ENCODE measurements at regions not wholly inside any gene's neighbourhood (a gene's known extent, or its start where the extent isn't known, plus 50 kb on each side); places are given as distances from the start of the nearest gene placed in this dataset.

GRCh38 chr4:175385797-175386196 lies 426.3 kb downstream of the GPM6A start:
- Histone ChIP-seq H2BK20ac (ENCODE audit: low read length) (no peak overlapping the region), H3K4me3 (ENCODE audit: extremely low read depth in 1 of 4, insufficient read depth in 2 of 4, low read depth in 3 of 4, low read length in 4 of 4) (no peak overlapping the region), H3K79me1 (ENCODE audit: low read depth, low read length) (no peaks in the 10 kb centered on the region), H3K9ac (replicated peaks in 1 of 4; ENCODE audit: extremely low read depth in 1 of 4, low read depth in 3 of 4, low read length in 3 of 4) (no peak overlapping the region), H4K91ac (replicated peaks; ENCODE audit: insufficient read length, low read length) (no peak overlapping the region), H3K4ac (replicated peaks; ENCODE audit: insufficient read length, low read depth, low read length) (no peak overlapping the region), H4K20me1 (replicated peaks in 1 of 2; ENCODE audit: control insufficient read depth in 1 of 2, insufficient read depth in 2 of 2, low read length in 2 of 2) (no peaks in the 10 kb centered on the region), H2BK120ac (replicated peaks; ENCODE audit: low read depth, low read length) (no peak overlapping the region), H2BK5ac (ENCODE audit: low read depth, low read length) (no peak overlapping the region), H3K56ac (replicated peaks; ENCODE audit: insufficient read length, low read depth, low read length) (no peak overlapping the region), H4K5ac (ENCODE audit: insufficient read length, low read depth, low read length) (no peak overlapping the region), H3K27ac (ENCODE audit: low read depth, low read length) (no peak overlapping the region), H3K27me3 (replicated peaks in 1 of 4; ENCODE audit: control insufficient read depth in 3 of 4, extremely low read depth in 1 of 4, insufficient read depth in 3 of 4, low read length in 3 of 4) (no peaks in the 10 kb centered on the region), H3K23me2 (ENCODE audit: low read depth, low read length) (no peaks in the 10 kb centered on the region), H3K36me3 (ENCODE audit: control insufficient read depth in 2 of 4, insufficient read depth in 4 of 4, low read length in 3 of 4) (no peaks in the 10 kb centered on the region), H3K14ac (ENCODE audit: insufficient read length) (no peak overlapping the region), H3K4me1 (replicated peaks in 1 of 4; ENCODE audit: control insufficient read depth in 3 of 4, insufficient read depth in 4 of 4, low read length in 3 of 4) (peaks cover 0 to 6% (median 2%) of the 10 kb centered on the region in 4 experiments; a peak in 6 of 7 replicates), H3K9me3 (ENCODE audit: insufficient read depth in 2 of 2, low read depth in 1 of 2, low read length in 1 of 2) (no peaks in the 10 kb centered on the region), H3K79me2 (ENCODE audit: control insufficient read depth in 1 of 2, insufficient read depth in 2 of 2, low read length in 2 of 2) (no peaks in the 10 kb centered on the region), H2AK5ac (ENCODE audit: low read depth, low read length) (no peak overlapping the region), H2BK15ac (ENCODE audit: low read length) (no peak overlapping the region), H3K18ac (ENCODE audit: extremely low read depth, low read length) (no peak overlapping the region), H4K8ac (ENCODE audit: extremely low read depth, insufficient read depth, low read length) (no peak overlapping the region), H3K4me2 (ENCODE audit: insufficient read depth in 1 of 2, low read depth in 2 of 2, low read length in 2 of 2) (no peak overlapping the region), H2AFZ (ENCODE audit: low read length) (no peak overlapping the region), H2BK12ac (ENCODE audit: low read depth, low read length) (no peak overlapping the region), H3K23ac (ENCODE audit: insufficient read length) (no peak overlapping the region)
- FAIRE-seq (no peak), DNase-seq (ENCODE audit: low read depth in 1 of 2, low spot score in 2 of 2) (no peak)
- ChIA-PET POLR2A (ENCODE audit: partially characterized antibody) (no interaction called here), CTCF (ENCODE audit: partially characterized antibody) (no interaction called here)
- WGBS, 2 experiments (ENCODE audit: extremely low coverage in 1 of 2, insufficient coverage in 1 of 2, insufficient read length in 1 of 2, insufficient replicate concordance in 2 of 2, low coverage in 1 of 2, low lambda C conversion rate in 2 of 2, missing lambda C conversion rate in 1 of 2): 100% methylated on average over 1 of the region's 1 CpG; no CpG with 5 or more reads in 1 of the 2 experiments
- TF ChIP-seq CTCF (IDR thresholded peaks at IDR 0.05; ENCODE audit: control extremely low read depth in 1 of 3, insufficient read depth in 1 of 3, low read depth in 1 of 3, low read length in 3 of 3) (no peak), RAD21 (IDR thresholded peaks at IDR 0.05 in 1 of 2, conservative IDR thresholded peaks at IDR 0.05 in 1 of 2; ENCODE audit: low read depth in 2 of 2, low read length in 2 of 2) (no peak)

Measured in H1 (cell line).